H1 (cell line): ENCODE measurements at regions not wholly inside any gene's neighbourhood (a gene's known extent, or its start where the extent isn't known, plus 50 kb on each side); places are given as distances from the start of the nearest gene placed in this dataset.

Experiments
- CHD1 ChIP-seq: IDR thresholded peaks from 2 replicates; pipeline ENCODE4 v1.6.1; 2012; ENCODE audit warnings: low read depth, low read length, improper control_type of control experiment
- CHD7 ChIP-seq: fragments of 300-600 bp; sonication (generic); IDR thresholded peaks from 2 replicates; pipeline ENCODE4 v1.7.1; 2012; ENCODE audit warnings: low read length, moderate library complexity, mild to moderate bottlenecking, inconsistent platforms; ENCODE audit not compliant: insufficient replicate concordance
- HDAC6 ChIP-seq: IDR thresholded peaks from one replicate; pipeline ENCODE4 v1.7.1; 2012; ENCODE audit warnings: low read depth, mild to moderate bottlenecking, inconsistent platforms, low read length, moderate library complexity
- JUND ChIP-seq: IDR thresholded peaks from 2 replicates; pipeline ENCODE4 v1.6.1; 2011; ENCODE audit warnings: mild to moderate bottlenecking, improper control_type of control experiment, low read length
- NANOG ChIP-seq: IDR thresholded peaks from 2 replicates; pipeline ENCODE4 v1.6.1; 2011; ENCODE audit warnings: low read length, low read depth, mild to moderate bottlenecking, inconsistent platforms; ENCODE audit not compliant: insufficient read depth, poor library complexity, severe bottlenecking
- POLR2A ChIP-seq, 2 experiments: IDR thresholded peaks; 1 replicate in 1 of 2; 2 replicates in 1 of 2; pipeline ENCODE4 v1.6.1; 2011; ENCODE audit warnings: low read depth in 2 of 2, low read length in 2 of 2, mild to moderate bottlenecking in 2 of 2; ENCODE audit errors: control extremely low read depth in 1 of 2
- RAD21 ChIP-seq, 2 experiments: IDR thresholded peaks in 1 of 2; conservative IDR thresholded peaks in 1 of 2; 2 replicates each; pipeline ENCODE4 v1.6.1; 2011; ENCODE audit warnings: low read depth in 2 of 2, low read length in 2 of 2, improper control_type of control experiment in 1 of 2, inconsistent platforms in 1 of 2, mild to moderate bottlenecking in 1 of 2, moderate library complexity in 1 of 2
- RXRA ChIP-seq: IDR thresholded peaks from 2 replicates; pipeline ENCODE4 v1.6.1; 2011; ENCODE audit warnings: low read depth, mild to moderate bottlenecking, low read length, moderate library complexity; ENCODE audit not compliant: insufficient read depth
- SIN3A ChIP-seq, 2 experiments: IDR thresholded peaks in 1 of 2; conservative IDR thresholded peaks in 1 of 2; 2 replicates each; pipeline ENCODE4 v1.6.1; 2011 to 2012; ENCODE audit warnings: low read length in 2 of 2, improper control_type of control experiment in 1 of 2, low read depth in 1 of 2, mild to moderate bottlenecking in 1 of 2
- SRF ChIP-seq: IDR thresholded peaks from 2 replicates; pipeline ENCODE4 v1.6.1; 2011; ENCODE audit warnings: mild to moderate bottlenecking, low read depth, low read length, moderate library complexity
- SUZ12 ChIP-seq: fragments of 200-600 bp; sonication (generic); IDR thresholded peaks from 2 replicates; pipeline ENCODE4 v1.6.1; 2012; ENCODE audit warnings: mild to moderate bottlenecking, inconsistent platforms, low read length, moderate library complexity, mixed read lengths
- TBP ChIP-seq: IDR thresholded peaks from 2 replicates; pipeline ENCODE4 v1.6.1; 2011; ENCODE audit warnings: low read depth, low read length, improper control_type of control experiment
- YY1 ChIP-seq: IDR thresholded peaks from 2 replicates; pipeline ENCODE4 v1.6.1; 2011; ENCODE audit warnings: low read depth, mild to moderate bottlenecking, low read length

- TF ChIP-seq CHD7, result no peak
- TF ChIP-seq SRF, result no peak
- TF ChIP-seq RXRA, result no peak
- TF ChIP-seq HDAC6, result no peak
- TF ChIP-seq NANOG, result no peak
- no peak for TF ChIP-seq TBP
- TF ChIP-seq POLR2A (IDR thresholded peaks at IDR 0.05; ENCODE audit: control extremely low read depth in 1 of 2, low read depth in 2 of 2, low read length in 2 of 2), result no peak
- no peak for TF ChIP-seq JUND
- TF ChIP-seq SUZ12, result no peak
- TF ChIP-seq CHD1, result no peak
- no peak for TF ChIP-seq RAD21 (IDR thresholded peaks at IDR 0.05 in 1 of 2, conservative IDR thresholded peaks at IDR 0.05 in 1 of 2; ENCODE audit: low read depth in 2 of 2, low read length in 2 of 2)
- TF ChIP-seq YY1, result no peak
- no peak for TF ChIP-seq SIN3A (conservative IDR thresholded peaks at IDR 0.05 in 1 of 2, IDR thresholded peaks at IDR 0.05 in 1 of 2; ENCODE audit: low read depth in 1 of 2, low read length in 2 of 2)
Observed at GRCh38 chr7:142606081-142606480, 143.2 kb upstream of the PRSS1 start (continued).
